ENCODE measurements at regions not wholly inside any gene's neighbourhood (a gene's known extent, or its start where the extent isn't known, plus 50 kb on each side); places are given as distances from the start of the nearest gene placed in this dataset.

DNA sequence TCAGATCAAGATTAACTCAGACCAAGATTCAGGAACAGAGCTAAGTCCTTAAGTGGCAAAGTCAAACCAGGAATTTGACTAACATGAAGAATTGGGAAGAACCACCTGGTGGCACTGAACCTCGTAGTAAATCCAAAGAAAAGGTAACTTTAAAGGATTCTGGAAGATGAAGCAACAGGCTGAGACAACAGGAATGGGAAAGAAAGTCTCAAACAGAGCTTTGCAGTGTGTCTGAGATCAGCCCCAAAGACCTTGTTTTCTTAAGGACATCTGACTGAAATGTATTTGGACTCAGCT is 126.1 kb downstream of the ASB9 start:
- H3K4me3 ChIP-seq = no peak overlapping the region
- no peak for TF ChIP-seq CTCF (IDR thresholded peaks at IDR 0.05)

DNA sequence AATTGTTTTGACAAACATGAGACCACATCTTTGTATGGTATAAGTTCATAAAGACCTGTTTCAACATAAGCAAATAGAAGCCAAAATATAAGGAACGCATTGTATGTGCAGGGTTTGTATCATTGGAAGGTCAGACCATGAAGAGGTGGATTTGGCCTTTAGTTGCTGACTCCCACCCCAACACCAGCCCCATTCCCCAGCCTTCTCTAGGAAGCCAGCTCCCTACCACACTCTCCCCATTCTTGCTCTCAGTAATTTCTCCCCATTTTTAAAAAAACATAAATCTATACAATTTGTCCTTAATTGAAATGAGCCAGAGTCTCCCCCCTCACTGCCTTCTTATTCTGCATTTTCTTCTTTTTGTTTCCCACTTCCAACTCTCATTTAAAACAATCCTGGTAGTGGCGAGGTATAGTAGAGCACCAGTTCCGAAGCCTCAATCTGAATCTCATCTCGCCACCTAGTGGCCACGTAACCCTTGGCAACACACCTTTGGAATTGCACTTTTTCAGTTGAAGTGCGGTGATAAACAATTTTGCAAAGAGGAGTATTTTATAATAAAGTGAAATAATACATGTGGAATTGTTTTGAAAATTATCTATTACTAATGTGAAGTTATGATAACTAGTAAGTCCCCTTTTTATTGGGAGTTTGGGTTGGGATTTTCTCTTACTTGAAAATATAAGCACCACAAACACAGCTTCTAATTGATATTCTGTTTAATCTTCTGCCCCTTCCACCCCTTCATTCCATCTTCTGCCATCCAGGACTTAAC is 126.6 kb downstream of the ASB9 start:
- H3K9me3 ChIP-seq = no peaks in the 10 kb centered on the region
- H3K27ac ChIP-seq = no peak overlapping the region
- peak; percentile 45 for TF ChIP-seq CTCF (IDR thresholded peaks at IDR 0.05)
- no peak for DNase-seq (ENCODE audit: low spot score)
- H3K4me3 ChIP-seq = no peak overlapping the region
- no peak for ATAC-seq (ENCODE audit: insufficient number of reproducible peaks, low FRiP score, low read depth)
- H3K4me1 ChIP-seq (ENCODE audit: control insufficient read depth in 1 of 2, low read depth in 2 of 2) = no peaks in the 10 kb centered on the region
- H3K36me3 ChIP-seq = no peaks in the 10 kb centered on the region
- H3K27me3 ChIP-seq (replicated peaks; ENCODE audit: insufficient read depth) = no peaks in the 10 kb centered on the region

More for the DNA sequence above, 126.1 kb downstream of the ASB9 start:
- DNase-seq (ENCODE audit: low spot score) (no peak), ATAC-seq (ENCODE audit: insufficient number of reproducible peaks, low FRiP score, low read depth) (no peak)
- Histone ChIP-seq H3K4me1 (ENCODE audit: control insufficient read depth in 1 of 2, low read depth in 2 of 2) (no peaks in the 10 kb centered on the region), H3K9me3 (no peaks in the 10 kb centered on the region), H3K36me3 (no peaks in the 10 kb centered on the region), H3K27ac (no peak overlapping the region), H3K27me3 (replicated peaks; ENCODE audit: insufficient read depth) (no peaks in the 10 kb centered on the region)

GRCh38 chrX:15142084-15142715 is 127.7 kb downstream of the ASB9 start:
- DNase-seq (ENCODE audit: low spot score) (no peak), ATAC-seq (ENCODE audit: insufficient number of reproducible peaks, low FRiP score, low read depth) (no peak)
- TF ChIP-seq CTCF (IDR thresholded peaks at IDR 0.05) = no peak
- Histone ChIP-seq H3K9me3 (no peaks in the 10 kb centered on the region), H3K27me3 (replicated peaks; ENCODE audit: insufficient read depth) (no peaks in the 10 kb centered on the region), H3K4me1 (ENCODE audit: control insufficient read depth in 1 of 2, low read depth in 2 of 2) (no peaks in the 10 kb centered on the region), H3K36me3 (no peaks in the 10 kb centered on the region), H3K27ac (no peak overlapping the region), H3K4me3 (no peak overlapping the region)

DNA sequence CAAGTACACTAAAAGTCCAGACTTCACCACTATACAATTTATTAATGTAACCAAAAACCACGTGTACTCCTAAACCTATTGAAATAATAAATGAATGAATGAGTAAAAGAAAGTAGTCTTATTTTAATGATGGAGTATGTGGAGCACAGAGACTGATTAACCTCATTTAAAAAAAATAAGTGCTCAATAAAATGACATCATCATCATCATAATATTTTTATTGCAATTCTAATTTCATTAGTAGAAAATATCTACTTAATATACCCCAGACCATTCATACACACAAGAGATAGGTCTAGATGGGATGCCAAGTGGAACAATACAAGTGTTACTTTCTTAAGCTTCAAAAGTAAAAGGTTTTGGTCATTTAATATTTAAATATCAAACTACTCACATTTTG is 133.1 kb downstream of the ASB9 start:
- H3K4me1 ChIP-seq (ENCODE audit: control insufficient read depth in 1 of 2, low read depth in 2 of 2) = no peaks in the 10 kb centered on the region
- H3K4me3 ChIP-seq = no peak overlapping the region
- H3K36me3 ChIP-seq = no peaks in the 10 kb centered on the region
- no peaks in the 10 kb centered on the region for H3K27me3 ChIP-seq (replicated peaks; ENCODE audit: insufficient read depth)
- H3K27ac ChIP-seq = no peak overlapping the region
- no peaks in the 10 kb centered on the region for H3K9me3 ChIP-seq
- ATAC-seq (ENCODE audit: insufficient number of reproducible peaks, low FRiP score, low read depth) (no peak), DNase-seq (ENCODE audit: low spot score) (no peak)
- TF ChIP-seq CTCF (IDR thresholded peaks at IDR 0.05) = no peak

- H3K36me3 ChIP-seq = no peaks in the 10 kb centered on the region
- TF ChIP-seq CTCF (IDR thresholded peaks at IDR 0.05) = no peak
- no peaks in the 10 kb centered on the region for H3K27me3 ChIP-seq (replicated peaks; ENCODE audit: insufficient read depth)
- no peaks in the 10 kb centered on the region for H3K4me1 ChIP-seq (ENCODE audit: control insufficient read depth in 1 of 2, low read depth in 2 of 2)
- no peak overlapping the region for H3K4me3 ChIP-seq
- DNase-seq (ENCODE audit: low spot score) (no peak), ATAC-seq (ENCODE audit: insufficient number of reproducible peaks, low FRiP score, low read depth) (no peak)
- no peak overlapping the region for H3K27ac ChIP-seq
- H3K9me3 ChIP-seq = no peaks in the 10 kb centered on the region
Measured at GRCh38 chrX:15129412-15129811, 140.5 kb downstream of the ASB9 start.

All from thoracic aorta (tissue), 2 donors.